ENCODE measurements at regions not wholly inside any gene's neighbourhood (a gene's known extent, or its start where the extent isn't known, plus 50 kb on each side); places are given as distances from the start of the nearest gene placed in this dataset.
"Not testable (repeated sequence)": the region's sequence is repeated elsewhere in the genome, so short reads cannot be mapped to it uniquely, and the experiment has no call there.

- not testable (repeated sequence) for DNase-seq (ENCODE audit: low read depth in 3 of 3)
Observed at GRCh38 chr6:167690167-167690922, 136.4 kb upstream of the AFDN start.

- DNase-seq (ENCODE audit: low read depth in 3 of 3): no peak
Observed at GRCh38 chr6:167690931-167691330, 135.8 kb upstream of the AFDN start.

- no peak for DNase-seq (ENCODE audit: low read depth in 3 of 3)
Observed at GRCh38 chr6:167691533-167692312, 135.0 kb upstream of the AFDN start.

GRCh38 chr6:167693478-167693877 is 133.2 kb upstream of the AFDN start:
- DNase-seq (ENCODE audit: low read depth in 3 of 3): not testable (repeated sequence)

- no peak for DNase-seq (ENCODE audit: low read depth in 3 of 3)
Observed at GRCh38 chr6:167695831-167696230, 130.9 kb upstream of the AFDN start.

GRCh38 chr6:167696296-167696695 is 130.4 kb upstream of the AFDN start:
- no peak for DNase-seq (ENCODE audit: low read depth in 3 of 3)

- DNase-seq (ENCODE audit: low read depth in 3 of 3): no peak
Observed at GRCh38 chr6:167697316-167697715, 129.4 kb upstream of the AFDN start.

- DNase-seq (ENCODE audit: low read depth in 3 of 3): no peak
Observed at GRCh38 chr6:167698540-167698939, 128.2 kb upstream of the AFDN start.

- DNase-seq (ENCODE audit: low read depth in 3 of 3): peak; percentile 43 to 49 (median 49)
Observed at GRCh38 chr6:167699141-167699931, 127.4 kb upstream of the AFDN start.

- no peak for DNase-seq (ENCODE audit: low read depth in 3 of 3)
Observed at GRCh38 chr6:167700199-167700598, 126.5 kb upstream of the AFDN start.

GRCh38 chr6:167701010-167701409 is 125.7 kb upstream of the AFDN start:
- DNase-seq (ENCODE audit: low read depth in 3 of 3): no peak

- DNase-seq (ENCODE audit: low read depth in 3 of 3): no peak
Observed at GRCh38 chr6:167702241-167702827, 124.4 kb upstream of the AFDN start.

GRCh38 chr6:167703347-167703746 is 123.4 kb upstream of the AFDN start:
- DNase-seq (ENCODE audit: low read depth in 3 of 3): no peak

GRCh38 chr6:167703781-167704180 is 122.9 kb upstream of the AFDN start:
- no peak for DNase-seq (ENCODE audit: low read depth in 3 of 3)

- no peak for DNase-seq (ENCODE audit: low read depth in 3 of 3)
Observed at GRCh38 chr6:167704396-167704901, 122.3 kb upstream of the AFDN start.

- DNase-seq (ENCODE audit: low read depth in 3 of 3): no peak
Observed at GRCh38 chr6:167705211-167705750, 121.4 kb upstream of the AFDN start.

GRCh38 chr6:167706313-167707109 is 120.2 kb upstream of the AFDN start:
- DNase-seq (ENCODE audit: low read depth in 3 of 3): peak; percentile 23 to 61 (median 57)

GRCh38 chr6:167707686-167708500 is 118.8 kb upstream of the AFDN start:
- no peak for DNase-seq (ENCODE audit: low read depth in 3 of 3)

- DNase-seq (ENCODE audit: low read depth in 3 of 3): no peak
Observed at GRCh38 chr6:167708501-167709094, 118.1 kb upstream of the AFDN start.
